Uterus (tissue), 3 donors: ENCODE measurements at regions not wholly inside any gene's neighbourhood (a gene's known extent, or its start where the extent isn't known, plus 50 kb on each side); places are given as distances from the start of the nearest gene placed in this dataset.

Experiments
- DNase-seq, 2 donors: peaks; one replicate each; pipeline ENCODE4 v3.0.0-alpha.2; 2019 to 2020
- H3K27ac ChIP-seq, 2 donors: fragments of 200-600 bp; sonication (generic); 1 replicate in 1 of 2; 2 replicates in 1 of 2; pipeline ENCODE4 v1.5.1; 2016 to 2018
- H3K27me3 ChIP-seq, 2 donors: fragments of 200-600 bp; sonication (generic); one replicate each; pipeline ENCODE4 v1.5.1; 2018 to 2019; ENCODE audit warnings: control low read depth in 1 of 2
- H3K36me3 ChIP-seq, 2 donors: fragments of 200-600 bp; sonication (generic); one replicate each; pipeline ENCODE4 v1.5.1; 2019; ENCODE audit warnings: control low read depth in 1 of 2
- H3K4me1 ChIP-seq, 2 donors: fragments of 200-600 bp; sonication (generic); one replicate each; pipeline ENCODE4 v1.5.1; 2018 to 2019; ENCODE audit warnings: control low read depth in 1 of 2
- H3K4me3 ChIP-seq, 2 donors: fragments of 200-600 bp; sonication (generic); 1 replicate in 1 of 2; 2 replicates in 1 of 2; pipeline ENCODE4 v1.5.1; 2018 to 2019; ENCODE audit warnings: mild to moderate bottlenecking in 1 of 2
- H3K9me3 ChIP-seq, 2 donors: fragments of 200-600 bp; sonication (generic); one replicate each; pipeline ENCODE4 v1.5.1; 2019; ENCODE audit warnings: control low read depth in 1 of 2
- CTCF ChIP-seq, 4 experiments: fragments of 200-600 bp in 2 of 4; fragments of 450-650 bp in 2 of 4; sonication (generic) in 2 of 4; IDR thresholded peaks; one replicate each; pipeline ENCODE4 v1.5.1; 2016 to 2019; ENCODE audit warnings: antibody characterized with exemption in 4 of 4, mild to moderate bottlenecking in 2 of 4, moderate library complexity in 1 of 4
- POLR2A ChIP-seq, 2 donors: fragments of 450-650 bp; IDR thresholded peaks; one replicate each; pipeline ENCODE4 v1.6.1; 2016; ENCODE audit warnings: antibody characterized with exemption in 2 of 2, mild to moderate bottlenecking in 1 of 2, moderate library complexity in 1 of 2
- intact Hi-C: fragments of 100-400 bp; cut with DNase I; formaldehyde crosslinking; loops from one replicate; pipeline ENCODE4 v1.15.1; 2023; ENCODE audit warnings: low total_unique reads
- donor health status: DM: yes; HTN: yes; CAD: no.

- H3K27ac ChIP-seq, result peak overlapping the region; percentile 96 to 98
- H3K27me3 ChIP-seq, result no peaks in the 10 kb centered on the region
These were observed 79.6 kb upstream of the EMX2 start for GRCh38 chr10:117462816-117463544.

GRCh38 chr10:117462424-117462792, 80.1 kb upstream of the EMX2 start:
- Histone ChIP-seq H3K36me3 (no peaks in the 10 kb centered on the region), H3K27me3 (no peaks in the 10 kb centered on the region), H3K9me3 (no peaks in the 10 kb centered on the region), H3K4me3 (no peak overlapping the region), H3K4me1 (peaks cover 9 to 12% of the 10 kb centered on the region in 2 donors), H3K27ac (peak overlapping the region; percentile 96 to 98)
- intact Hi-C loops, result no loop called here
- DNase-seq, result peak; percentile 38 to 43
- peak; percentile 7 to 30 (median 20) for TF ChIP-seq CTCF (IDR thresholded peaks at IDR 0.05)
- TF ChIP-seq POLR2A (IDR thresholded peaks at IDR 0.05), result no peak

More at GRCh38 chr10:117462816-117463544, 79.6 kb upstream of the EMX2 start:
- intact Hi-C loops, result no loop called here
- Histone ChIP-seq H3K9me3 (no peaks in the 10 kb centered on the region), H3K36me3 (no peaks in the 10 kb centered on the region), H3K4me3 (no peak overlapping the region), H3K4me1 (peaks cover 6 to 8% of the 10 kb centered on the region in 2 donors)
- DNase-seq, result no peak
- no peak for TF ChIP-seq CTCF (IDR thresholded peaks at IDR 0.05)
- TF ChIP-seq POLR2A (IDR thresholded peaks at IDR 0.05), result no peak

GRCh38 chr10:117461766-117462423, 80.7 kb upstream of the EMX2 start:
- Histone ChIP-seq H3K27ac (peak overlapping the region; percentile 96 to 98), H3K36me3 (no peaks in the 10 kb centered on the region), H3K9me3 (no peaks in the 10 kb centered on the region), H3K27me3 (no peaks in the 10 kb centered on the region), H3K4me1 (peaks cover 12 to 16% of the 10 kb centered on the region in 2 donors), H3K4me3 (no peak overlapping the region)
- TF ChIP-seq POLR2A (IDR thresholded peaks at IDR 0.05), result peak in 1 of 2 donors; percentile 7
- TF ChIP-seq CTCF (IDR thresholded peaks at IDR 0.05), result no peak
- peak; percentile 90 to 93 for DNase-seq
- intact Hi-C loops, result no loop called here

- H3K9me3 ChIP-seq, result no peaks in the 10 kb centered on the region
- peaks cover 12 to 16% of the 10 kb centered on the region in 2 donors for H3K4me1 ChIP-seq
- no peak overlapping the region for H3K4me3 ChIP-seq
- intact Hi-C loops, result no loop called here
- no peaks in the 10 kb centered on the region for H3K27me3 ChIP-seq
- TF ChIP-seq POLR2A (IDR thresholded peaks at IDR 0.05) (peak in 1 of 2 donors; percentile 35), CTCF (IDR thresholded peaks at IDR 0.05) (no peak)
- H3K36me3 ChIP-seq, result no peaks in the 10 kb centered on the region
- DNase-seq, result peak; percentile 38 to 84
- H3K27ac ChIP-seq, result peak overlapping the region; percentile 96 to 98
These were observed 81.4 kb upstream of the EMX2 start for GRCh38 chr10:117460846-117461765.
